Mucosa of stomach (tissue), 1 donor: ENCODE measurements at regions not wholly inside any gene's neighbourhood (a gene's known extent, or its start where the extent isn't known, plus 50 kb on each side); places are given as distances from the start of the nearest gene placed in this dataset.
A peak's percentile ranks its signal among the peaks of the same experiment; 100 is the strongest.

Experiments
- H3K27me3 ChIP-seq: one replicate; pipeline ENCODE4 v1.7.0; 2013; ENCODE audit warnings: mild to moderate bottlenecking, low read length; ENCODE audit not compliant: control insufficient read depth, insufficient read depth
- H3K36me3 ChIP-seq: one replicate; pipeline ENCODE4 v1.7.0; 2013; ENCODE audit warnings: low read length; ENCODE audit not compliant: control insufficient read depth, insufficient read depth
- H3K4me1 ChIP-seq: one replicate; pipeline ENCODE4 v1.7.0; 2013; ENCODE audit warnings: mild to moderate bottlenecking, low read length; ENCODE audit not compliant: control insufficient read depth, insufficient read depth
- H3K4me3 ChIP-seq: one replicate; pipeline ENCODE4 v1.7.0; 2013; ENCODE audit warnings: low read length
- H3K9ac ChIP-seq: one replicate; pipeline ENCODE4 v1.7.0; 2013; ENCODE audit warnings: mild to moderate bottlenecking, low read length, moderate library complexity
- H3K9me3 ChIP-seq: one replicate; pipeline ENCODE4 v1.7.0; 2013; ENCODE audit warnings: mild to moderate bottlenecking, low read length, moderate library complexity; ENCODE audit not compliant: control insufficient read depth
- donor health status: Pancreatic carcinoma.

DNA sequence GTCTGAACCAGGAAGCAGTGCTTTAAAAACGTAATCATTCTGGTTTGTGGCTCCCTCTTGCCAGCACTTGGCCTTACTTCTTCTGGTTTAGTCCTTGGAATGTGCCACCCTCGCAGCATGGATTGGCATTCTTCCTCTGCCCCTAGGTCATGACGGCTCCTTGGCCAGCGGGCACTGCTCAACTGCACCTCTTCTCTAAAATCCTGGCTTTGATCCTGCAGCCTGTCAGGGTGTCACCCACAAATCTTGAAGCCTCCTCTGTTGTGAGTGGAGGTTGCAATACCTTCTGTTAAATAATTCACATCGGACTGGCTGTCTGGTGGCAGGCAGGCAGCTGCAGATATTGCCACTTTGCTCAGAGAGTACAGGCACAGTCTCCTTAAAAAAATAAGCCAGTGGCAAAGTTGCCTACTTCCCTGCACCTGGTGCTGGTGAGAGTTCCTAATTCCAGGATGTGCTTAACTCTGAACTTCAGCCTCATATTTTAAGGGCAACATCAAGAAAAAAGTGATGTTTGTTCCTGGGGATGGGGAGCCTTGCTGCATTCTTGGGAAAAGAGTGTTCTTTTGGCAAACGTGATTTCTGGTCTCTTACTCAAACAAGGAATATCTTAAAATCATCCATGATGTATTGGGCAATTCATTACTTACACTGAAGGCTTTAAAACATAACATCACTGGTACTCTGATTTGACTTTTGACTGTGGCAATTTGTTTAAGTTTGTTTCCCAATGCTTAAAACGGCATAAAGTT, 179.8 kb downstream of the FOXA2 start:
- peaks cover 18% of the 10 kb centered on the region for H3K4me1 ChIP-seq
- H3K4me3 ChIP-seq: peak overlapping the region; percentile 28
- H3K9ac ChIP-seq: peak overlapping the region; percentile 61
- no peaks in the 10 kb centered on the region for H3K27me3 ChIP-seq
- no peaks in the 10 kb centered on the region for H3K36me3 ChIP-seq
- H3K9me3 ChIP-seq: no peaks in the 10 kb centered on the region

DNA sequence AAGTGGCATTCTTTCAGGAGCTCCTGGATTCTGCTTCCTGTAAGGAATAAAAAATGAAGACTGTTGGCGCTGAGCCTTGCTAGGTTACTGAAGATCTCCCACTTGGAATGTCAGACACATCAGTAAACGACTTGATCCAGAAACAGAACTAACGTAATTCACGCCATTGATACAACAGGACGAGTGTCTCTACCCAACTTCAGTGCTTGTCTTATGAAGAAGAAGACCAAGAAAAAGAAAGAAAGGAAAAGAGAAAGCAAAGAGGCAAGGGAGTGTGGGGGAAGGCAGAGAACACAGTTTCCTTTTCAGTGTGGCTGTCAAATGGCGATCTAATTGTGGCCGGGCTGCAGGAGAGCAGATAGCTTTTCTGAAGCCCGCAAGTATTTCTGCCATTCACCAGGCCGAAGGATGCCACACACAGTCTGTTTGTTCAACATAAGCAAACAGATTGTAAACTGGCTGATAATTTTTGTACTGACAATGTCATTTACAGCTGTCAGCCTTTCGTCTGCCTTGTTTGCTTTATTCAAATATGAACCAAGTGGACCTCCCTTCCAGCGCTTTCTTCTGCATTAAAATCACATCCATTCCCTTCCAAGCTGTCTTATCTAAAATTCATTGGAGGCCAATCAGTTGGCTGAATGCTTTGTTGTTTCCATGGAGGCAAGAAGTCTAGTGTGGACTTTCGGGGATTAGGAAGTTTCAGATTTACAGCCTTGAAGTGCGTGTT, 180.6 kb downstream of the FOXA2 start:
- Histone ChIP-seq H3K4me1 (peaks cover 18% of the 10 kb centered on the region), H3K9me3 (no peaks in the 10 kb centered on the region), H3K27me3 (no peaks in the 10 kb centered on the region), H3K9ac (peak overlapping the region; percentile 61), H3K36me3 (no peaks in the 10 kb centered on the region), H3K4me3 (peak overlapping the region; percentile 28)

- Histone ChIP-seq H3K36me3 (no peaks in the 10 kb centered on the region), H3K4me3 (peak overlapping the region; percentile 28), H3K27me3 (no peaks in the 10 kb centered on the region), H3K9ac (peak overlapping the region; percentile 61), H3K9me3 (no peaks in the 10 kb centered on the region), H3K4me1 (peaks cover 18% of the 10 kb centered on the region)
Measured at GRCh38 chr20:22403022-22403631, 181.2 kb downstream of the FOXA2 start.

GRCh38 chr20:22402550-22402949, 181.8 kb downstream of the FOXA2 start:
- Histone ChIP-seq H3K9ac (no peak overlapping the region), H3K27me3 (no peaks in the 10 kb centered on the region), H3K4me3 (no peak overlapping the region), H3K9me3 (no peaks in the 10 kb centered on the region), H3K4me1 (peaks cover 18% of the 10 kb centered on the region), H3K36me3 (no peaks in the 10 kb centered on the region)

DNA sequence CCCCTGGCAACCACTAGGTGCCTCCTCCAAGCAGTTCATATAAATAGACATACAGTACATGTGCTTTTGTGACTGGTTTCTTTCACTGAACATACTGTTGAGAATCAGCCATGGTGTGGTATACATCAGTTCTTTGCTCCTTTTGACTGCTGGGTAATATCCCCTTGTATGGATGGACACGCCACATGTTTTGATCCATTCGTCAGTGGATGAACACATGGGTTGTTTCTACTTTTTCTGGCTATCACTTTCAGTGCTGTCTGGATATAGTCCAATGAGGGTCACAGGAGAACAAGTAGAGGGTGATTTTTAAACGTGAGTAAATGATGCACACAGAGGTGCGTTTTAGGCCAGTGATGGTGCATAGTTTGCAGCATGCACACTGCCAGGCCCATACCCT, 183.9 kb downstream of the FOXA2 start:
- H3K4me1 ChIP-seq: peaks cover 18% of the 10 kb centered on the region
- no peaks in the 10 kb centered on the region for H3K27me3 ChIP-seq
- H3K4me3 ChIP-seq: no peak overlapping the region
- no peak overlapping the region for H3K9ac ChIP-seq
- H3K36me3 ChIP-seq: no peaks in the 10 kb centered on the region
- H3K9me3 ChIP-seq: no peaks in the 10 kb centered on the region

DNA sequence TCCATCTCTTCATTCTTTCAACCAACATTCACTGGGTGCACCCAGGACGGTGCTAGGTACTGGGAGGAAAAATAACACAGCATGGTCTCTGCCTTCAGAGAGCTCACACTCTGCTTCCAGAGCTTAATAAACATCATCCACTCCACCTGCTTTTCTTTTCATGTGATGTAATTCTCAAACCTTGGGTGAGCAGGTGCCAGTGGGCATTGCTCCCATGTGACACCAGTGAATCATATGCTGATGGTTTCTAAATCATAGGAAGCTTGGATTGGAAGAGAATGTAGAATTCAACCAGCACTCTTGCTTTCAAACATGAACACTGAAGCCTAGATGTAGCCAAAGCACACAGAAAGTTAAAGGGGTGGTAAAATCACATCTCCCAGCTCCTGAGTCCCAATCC, 189.8 kb downstream of the FOXA2 start:
- H3K4me1 ChIP-seq: peaks cover 11% of the 10 kb centered on the region

GRCh38 chr20:22390543-22390903, 193.8 kb downstream of the FOXA2 start:
- Histone ChIP-seq H3K9ac (no peak overlapping the region), H3K36me3 (no peaks in the 10 kb centered on the region), H3K9me3 (no peaks in the 10 kb centered on the region), H3K27me3 (peaks cover 4% of the 10 kb centered on the region), H3K4me1 (peaks cover 17% of the 10 kb centered on the region), H3K4me3 (no peak overlapping the region)

More for the DNA sequence above, 189.8 kb downstream of the FOXA2 start:
- Histone ChIP-seq H3K9me3 (no peaks in the 10 kb centered on the region), H3K36me3 (no peaks in the 10 kb centered on the region), H3K9ac (no peak overlapping the region), H3K27me3 (no peaks in the 10 kb centered on the region), H3K4me3 (no peak overlapping the region)

DNA sequence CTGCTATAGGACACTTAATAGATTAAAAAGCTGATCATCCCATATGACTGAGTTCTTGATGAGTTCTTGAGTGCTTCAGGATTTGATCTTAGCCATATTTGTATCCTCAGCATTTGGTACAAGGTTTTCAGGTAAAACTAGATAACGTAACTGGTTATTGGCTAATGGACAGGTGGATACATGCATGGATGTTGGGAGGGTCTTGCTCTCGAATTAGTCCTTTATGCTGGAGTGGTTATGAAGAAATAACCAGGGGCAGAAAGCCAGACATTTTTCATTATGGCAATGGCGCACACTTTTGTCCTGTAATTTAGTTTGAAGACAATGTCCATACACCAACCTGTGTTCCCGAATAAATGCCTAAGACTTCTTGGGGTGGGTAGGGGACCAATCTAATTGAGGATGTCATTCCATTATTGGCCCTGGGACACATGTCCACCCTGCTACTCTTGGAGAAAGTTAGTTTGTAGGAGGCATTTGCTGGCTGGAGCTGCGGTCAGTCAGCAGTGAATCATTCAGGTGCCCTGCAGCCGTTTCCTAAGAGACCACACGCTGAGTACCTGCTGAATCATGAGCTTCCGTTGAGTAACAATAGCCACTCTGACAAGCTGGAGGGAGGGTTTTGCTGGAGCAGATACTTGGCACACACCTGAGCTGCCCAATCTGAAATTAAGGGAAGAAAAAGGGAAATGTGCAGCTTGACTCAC, 194.4 kb downstream of the FOXA2 start:
- H3K4me3 ChIP-seq: no peak overlapping the region
- H3K4me1 ChIP-seq: peaks cover 17% of the 10 kb centered on the region
- H3K9me3 ChIP-seq: no peaks in the 10 kb centered on the region
- peaks cover 7% of the 10 kb centered on the region for H3K27me3 ChIP-seq
- H3K36me3 ChIP-seq: no peaks in the 10 kb centered on the region
- H3K9ac ChIP-seq: no peak overlapping the region

- Histone ChIP-seq H3K4me3 (no peak overlapping the region), H3K36me3 (no peaks in the 10 kb centered on the region), H3K27me3 (peaks cover 7% of the 10 kb centered on the region), H3K9ac (no peak overlapping the region), H3K9me3 (no peaks in the 10 kb centered on the region), H3K4me1 (peaks cover 17% of the 10 kb centered on the region)
Measured at GRCh38 chr20:22387452-22387851, 196.9 kb downstream of the FOXA2 start.

GRCh38 chr20:22386306-22386623, 198.1 kb downstream of the FOXA2 start:
- H3K4me1 ChIP-seq: peaks cover 17% of the 10 kb centered on the region
- H3K36me3 ChIP-seq: no peaks in the 10 kb centered on the region
- H3K4me3 ChIP-seq: no peak overlapping the region
- no peak overlapping the region for H3K9ac ChIP-seq
- peaks cover 7% of the 10 kb centered on the region for H3K27me3 ChIP-seq
- no peaks in the 10 kb centered on the region for H3K9me3 ChIP-seq

- H3K27me3 ChIP-seq: peaks cover 7% of the 10 kb centered on the region
- no peaks in the 10 kb centered on the region for H3K36me3 ChIP-seq
- peaks cover 17% of the 10 kb centered on the region for H3K4me1 ChIP-seq
Measured at GRCh38 chr20:22385602-22386305, 198.6 kb downstream of the FOXA2 start.

More at GRCh38 chr20:22385602-22386305, 198.6 kb downstream of the FOXA2 start:
- Histone ChIP-seq H3K9ac (no peak overlapping the region), H3K4me3 (no peak overlapping the region), H3K9me3 (no peaks in the 10 kb centered on the region)
